HL-60 (cell line): ENCODE measurements at regions not wholly inside any gene's neighbourhood (a gene's known extent, or its start where the extent isn't known, plus 50 kb on each side); places are given as distances from the start of the nearest gene placed in this dataset.

Experiments used
- CTCF ChIP-seq: IDR thresholded peaks from one replicate; pipeline ENCODE4 v1.5.1; 2011; ENCODE audit warnings: low read length, control low read depth, inconsistent platforms; ENCODE audit not compliant: insufficient read depth
- GABPA ChIP-seq: IDR thresholded peaks from 2 replicates; pipeline ENCODE4 v1.6.1; 2012; ENCODE audit warnings: low read depth
- POLR2AphosphoS5 ChIP-seq: IDR thresholded peaks from 2 replicates; pipeline ENCODE4 v1.6.1; 2012; ENCODE audit warnings: low read depth
- REST ChIP-seq: IDR thresholded peaks from 2 replicates; pipeline ENCODE4 v1.6.1; 2012; ENCODE audit warnings: low read depth; ENCODE audit not compliant: insufficient replicate concordance
- SPI1 ChIP-seq: IDR thresholded peaks from 2 replicates; pipeline ENCODE4 v1.6.1; 2012; ENCODE audit warnings: low read depth, mild to moderate bottlenecking, borderline replicate concordance

- TF ChIP-seq CTCF: no peak
- no peak for TF ChIP-seq POLR2AphosphoS5
- no peak for TF ChIP-seq REST
- no peak for TF ChIP-seq SPI1
- TF ChIP-seq GABPA: no peak
Measured at GRCh38 chr10:108684431-108684830, 1238.9 kb downstream of the XPNPEP1 start.
